HUDEP-2 (cell line): ENCODE measurements at regions not wholly inside any gene's neighbourhood (a gene's known extent, or its start where the extent isn't known, plus 50 kb on each side); places are given as distances from the start of the nearest gene placed in this dataset.
A peak's percentile ranks its signal among the peaks of the same experiment; 100 is the strongest.

ENCODE experiments used
- DNase-seq, 76 experiments: peaks; one replicate each; lab custom pipeline; 2025; ENCODE audit not compliant: unreplicated experiment in 76 of 76; lab: John Stamatoyannopoulos, UW

GRCh38 chr2:122150524-122151280, 395.3 kb downstream of the TSN start:
- no peak for DNase-seq

GRCh38 chr2:122152571-122152970, 397.1 kb downstream of the TSN start:
- no peak for DNase-seq

GRCh38 chr2:122156176-122156890, 400.9 kb downstream of the TSN start:
- DNase-seq, result no peak

- no peak for DNase-seq
These were observed 401.7 kb downstream of the TSN start for GRCh38 chr2:122157158-122157557.

GRCh38 chr2:122163617-122164016, 408.2 kb downstream of the TSN start:
- no peak for DNase-seq

- no peak for DNase-seq
These were observed 409.5 kb downstream of the TSN start for GRCh38 chr2:122164964-122165363.

- peak in 15 of 76 experiments; percentile 2 to 47 (median 9) for DNase-seq
These were observed 411.4 kb downstream of the TSN start for GRCh38 chr2:122166820-122167219.

- no peak for DNase-seq
These were observed 412.1 kb downstream of the TSN start for GRCh38 chr2:122167515-122167914.

- DNase-seq, result peak in 10 of 76 experiments; percentile 2 to 17 (median 8)
These were observed 413.3 kb downstream of the TSN start for GRCh38 chr2:122168799-122169198.

GRCh38 chr2:122172812-122173211, 417.4 kb downstream of the TSN start:
- no peak for DNase-seq

GRCh38 chr2:122174061-122174460, 418.6 kb downstream of the TSN start:
- DNase-seq, result no peak

- no peak for DNase-seq
These were observed 424.2 kb downstream of the TSN start for GRCh38 chr2:122179492-122180165.

- no peak for DNase-seq
These were observed 425.5 kb downstream of the TSN start for GRCh38 chr2:122180972-122181371.

- DNase-seq, result peak in 2 of 76 experiments; percentile 3
These were observed 427.3 kb downstream of the TSN start for GRCh38 chr2:122182616-122183355.

GRCh38 chr2:122183890-122184289, 428.4 kb downstream of the TSN start:
- DNase-seq, result no peak

- DNase-seq, result peak in 74 of 76 experiments; percentile 3 to 81 (median 50)
These were observed 431.3 kb downstream of the TSN start for GRCh38 chr2:122186761-122187222.

- DNase-seq, result peak in 30 of 76 experiments; percentile 2 to 57 (median 22)
These were observed 435.9 kb downstream of the TSN start for GRCh38 chr2:122191331-122191730.

- peak in 1 of 76 experiments; percentile 3 for DNase-seq
These were observed 438.2 kb downstream of the TSN start for GRCh38 chr2:122193622-122194021.

GRCh38 chr2:122194546-122194945, 439.1 kb downstream of the TSN start:
- no peak for DNase-seq

GRCh38 chr2:122203523-122203922, 448.1 kb downstream of the TSN start:
- no peak for DNase-seq

- no peak for DNase-seq
These were observed 450.2 kb downstream of the TSN start for GRCh38 chr2:122205641-122206040.
